IgD-negative memory B cell (primary cell): ENCODE measurements at regions not wholly inside any gene's neighbourhood (a gene's known extent, or its start where the extent isn't known, plus 50 kb on each side); places are given as distances from the start of the nearest gene placed in this dataset.

ENCODE experiments used
- H3K27ac Mint-ChIP-seq, 3 donors: one replicate each; pipeline ENCODE4 v1.8.0; 2020 to 2022; ENCODE audit warnings: mild to moderate bottlenecking in 3 of 3, mixed read lengths in 3 of 3, moderate library complexity in 1 of 3
- H3K27me3 Mint-ChIP-seq: one replicate; pipeline ENCODE4 v1.8.0; 2021; ENCODE audit warnings: mixed read lengths
- H3K36me3 Mint-ChIP-seq: one replicate; pipeline ENCODE4 v1.8.0; 2020; ENCODE audit warnings: mild to moderate bottlenecking, mixed read lengths
- H3K4me1 Mint-ChIP-seq, 3 donors: one replicate each; pipeline ENCODE4 v1.8.0; 2020 to 2022; ENCODE audit warnings: mixed read lengths in 3 of 3, mild to moderate bottlenecking in 1 of 3
- H3K4me3 Mint-ChIP-seq, 4 donors: one replicate each; pipeline ENCODE4 v1.8.0; 2020 to 2022; ENCODE audit warnings: mild to moderate bottlenecking in 4 of 4, mixed read lengths in 4 of 4, moderate library complexity in 3 of 4
- H3K9me3 Mint-ChIP-seq, 3 donors: one replicate each; pipeline ENCODE4 v1.8.0; 2020 to 2021; ENCODE audit warnings: mixed read lengths in 3 of 3, mild to moderate bottlenecking in 1 of 3

- Mint-ChIP-seq H3K9me3 (peaks cover 0 to 6% (median 2%) of the 10 kb centered on the region in 3 donors), H3K4me1 (no peaks in the 10 kb centered on the region), H3K27ac (no peak overlapping the region), H3K4me3 (peak overlapping the region in 1 of 4 donors; percentile 47), H3K27me3 (no peaks in the 10 kb centered on the region), H3K36me3 (peaks cover 2% of the 10 kb centered on the region)
Measured at GRCh38 chr13:40082639-40083038, 427.2 kb downstream of the COG6 start.

GRCh38 chr13:40083841-40084240, 428.4 kb downstream of the COG6 start:
- Mint-ChIP-seq H3K9me3 (peaks cover 0 to 6% (median 2%) of the 10 kb centered on the region in 3 donors), H3K36me3 (peaks cover 2% of the 10 kb centered on the region), H3K4me1 (no peaks in the 10 kb centered on the region), H3K27me3 (no peaks in the 10 kb centered on the region), H3K4me3 (no peak overlapping the region), H3K27ac (no peak overlapping the region)

DNA sequence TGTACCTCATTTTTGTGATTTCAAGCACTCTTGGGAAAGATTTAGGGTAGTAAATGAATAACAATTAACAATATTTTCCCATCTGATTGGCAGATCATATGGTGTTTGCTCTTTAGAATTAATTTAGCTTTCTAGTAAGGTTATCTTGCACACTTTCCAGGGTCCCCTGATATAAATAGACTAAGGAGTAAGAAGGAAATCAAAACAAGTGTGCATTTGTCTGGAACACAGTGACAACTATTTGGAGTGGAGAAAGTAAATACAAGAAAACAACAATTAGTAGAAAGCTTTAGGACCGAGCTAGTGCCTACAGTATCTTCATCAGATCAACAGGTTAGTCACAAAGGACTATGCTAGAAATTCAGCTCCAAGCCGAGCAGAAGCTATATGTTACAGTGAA, 429.5 kb downstream of the COG6 start:
- peaks cover 0 to 6% (median 2%) of the 10 kb centered on the region in 3 donors for H3K9me3 Mint-ChIP-seq
- H3K36me3 Mint-ChIP-seq: peaks cover 2% of the 10 kb centered on the region
- no peaks in the 10 kb centered on the region for H3K4me1 Mint-ChIP-seq
- no peak overlapping the region for H3K27ac Mint-ChIP-seq
- H3K27me3 Mint-ChIP-seq: no peaks in the 10 kb centered on the region
- no peak overlapping the region for H3K4me3 Mint-ChIP-seq

- peak overlapping the region in 1 of 3 donors; percentile 42 for H3K27ac Mint-ChIP-seq
- H3K36me3 Mint-ChIP-seq: peaks cover 2% of the 10 kb centered on the region
Measured at GRCh38 chr13:40087091-40088002, 431.9 kb downstream of the COG6 start.

DNA sequence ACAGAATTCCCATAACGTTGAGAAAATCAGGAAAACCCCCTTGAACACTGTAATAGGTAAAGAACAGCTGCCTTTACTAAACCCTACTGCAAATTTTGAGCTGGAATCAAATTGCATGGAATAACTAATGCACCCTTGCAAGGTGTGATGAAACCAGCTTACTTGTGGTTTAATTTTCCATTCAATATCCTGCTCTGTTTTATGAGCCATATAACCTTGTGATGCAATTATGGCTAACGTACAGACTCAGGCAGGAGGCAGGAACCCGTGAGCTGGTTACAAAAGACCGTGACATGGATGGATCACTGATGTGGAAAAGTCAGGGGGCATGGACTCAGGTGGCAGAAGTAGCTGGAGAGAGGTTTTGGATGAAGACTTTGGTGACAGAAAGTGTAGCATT, 438.6 kb downstream of the COG6 start:
- Mint-ChIP-seq H3K4me1 (peaks cover 4 to 8% (median 7%) of the 10 kb centered on the region in 3 donors), H3K36me3 (peaks cover 3% of the 10 kb centered on the region), H3K9me3 (peaks cover 0 to 6% (median 0%) of the 10 kb centered on the region in 3 donors), H3K27me3 (no peaks in the 10 kb centered on the region), H3K27ac (no peak overlapping the region), H3K4me3 (no peak overlapping the region)

More at GRCh38 chr13:40087091-40088002, 431.9 kb downstream of the COG6 start:
- H3K27me3 Mint-ChIP-seq: no peaks in the 10 kb centered on the region
- H3K9me3 Mint-ChIP-seq: peaks cover 0 to 2% (median 0%) of the 10 kb centered on the region in 3 donors
- no peak overlapping the region for H3K4me3 Mint-ChIP-seq
- H3K4me1 Mint-ChIP-seq: no peaks in the 10 kb centered on the region

- no peak overlapping the region for H3K27ac Mint-ChIP-seq
- no peaks in the 10 kb centered on the region for H3K27me3 Mint-ChIP-seq
- peaks cover 0 to 7% (median 0%) of the 10 kb centered on the region in 3 donors for H3K9me3 Mint-ChIP-seq
- no peak overlapping the region for H3K4me3 Mint-ChIP-seq
- H3K36me3 Mint-ChIP-seq: peaks cover 3% of the 10 kb centered on the region
- H3K4me1 Mint-ChIP-seq: peaks cover 4 to 9% (median 7%) of the 10 kb centered on the region in 3 donors
Measured at GRCh38 chr13:40095695-40096356, 440.4 kb downstream of the COG6 start.

- no peak overlapping the region for H3K4me3 Mint-ChIP-seq
- H3K4me1 Mint-ChIP-seq: peaks cover 9 to 15% (median 12%) of the 10 kb centered on the region in 3 donors
- H3K27me3 Mint-ChIP-seq: no peaks in the 10 kb centered on the region
- peaks cover 0 to 7% (median 0%) of the 10 kb centered on the region in 3 donors for H3K9me3 Mint-ChIP-seq
- H3K36me3 Mint-ChIP-seq: peaks cover 3% of the 10 kb centered on the region
- H3K27ac Mint-ChIP-seq: no peak overlapping the region
Measured at GRCh38 chr13:40096357-40096901, 441.0 kb downstream of the COG6 start.

- H3K27ac Mint-ChIP-seq: no peak overlapping the region
- H3K4me3 Mint-ChIP-seq: no peak overlapping the region
- H3K9me3 Mint-ChIP-seq: peaks cover 0 to 7% (median 0%) of the 10 kb centered on the region in 3 donors
- no peaks in the 10 kb centered on the region for H3K27me3 Mint-ChIP-seq
- H3K36me3 Mint-ChIP-seq: peaks cover 3% of the 10 kb centered on the region
- peaks cover 19 to 28% (median 25%) of the 10 kb centered on the region in 3 donors for H3K4me1 Mint-ChIP-seq
Measured at GRCh38 chr13:40098246-40098645, 442.8 kb downstream of the COG6 start.

DNA sequence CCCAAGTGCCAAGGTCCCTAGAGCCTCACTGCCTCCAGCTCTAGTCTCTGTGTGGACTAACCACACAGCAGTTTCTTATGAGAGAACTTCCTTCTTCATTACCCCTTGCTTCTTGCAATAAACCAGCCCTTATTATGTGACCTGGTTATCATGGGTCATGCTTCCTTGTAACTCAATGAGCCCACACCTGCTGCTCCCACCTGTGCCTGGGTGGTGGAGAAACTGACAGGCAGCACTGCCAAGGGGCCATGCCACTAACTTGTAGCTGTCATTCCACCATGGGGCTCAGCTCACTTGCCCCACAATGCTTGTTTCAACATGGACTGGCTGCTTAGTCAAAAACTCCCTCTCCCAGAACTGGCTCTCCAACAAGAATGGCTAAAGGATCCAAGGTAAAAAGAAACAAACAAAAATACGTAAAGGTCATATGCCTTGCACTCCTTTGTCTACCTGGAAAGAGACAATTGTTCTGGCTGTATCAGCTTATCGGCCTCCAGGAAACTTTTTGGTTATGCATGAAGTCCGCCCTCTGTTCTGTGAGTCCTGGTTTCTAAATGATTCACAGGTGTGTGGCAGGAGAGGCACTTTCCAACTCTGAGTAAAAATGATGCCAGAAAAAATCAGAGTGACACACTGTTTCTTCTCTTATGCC, 446.4 kb downstream of the COG6 start:
- peak overlapping the region in 3 of 4 donors; percentile 28 to 81 (median 70) for H3K4me3 Mint-ChIP-seq
- peaks cover 3% of the 10 kb centered on the region for H3K36me3 Mint-ChIP-seq
- no peaks in the 10 kb centered on the region for H3K27me3 Mint-ChIP-seq
- no peak overlapping the region for H3K27ac Mint-ChIP-seq
- peaks cover 0 to 7% (median 0%) of the 10 kb centered on the region in 3 donors for H3K9me3 Mint-ChIP-seq
- H3K4me1 Mint-ChIP-seq: peaks cover 18 to 23% (median 22%) of the 10 kb centered on the region in 3 donors

- peak overlapping the region in 2 of 4 donors; percentile 70 to 81 for H3K4me3 Mint-ChIP-seq
- peaks cover 18 to 21% (median 19%) of the 10 kb centered on the region in 3 donors for H3K4me1 Mint-ChIP-seq
- H3K27ac Mint-ChIP-seq: no peak overlapping the region
- H3K27me3 Mint-ChIP-seq: no peaks in the 10 kb centered on the region
- no peaks in the 10 kb centered on the region for H3K36me3 Mint-ChIP-seq
- H3K9me3 Mint-ChIP-seq: peaks cover 0 to 7% (median 0%) of the 10 kb centered on the region in 3 donors
Measured at GRCh38 chr13:40102360-40102727, 446.9 kb downstream of the COG6 start.

DNA sequence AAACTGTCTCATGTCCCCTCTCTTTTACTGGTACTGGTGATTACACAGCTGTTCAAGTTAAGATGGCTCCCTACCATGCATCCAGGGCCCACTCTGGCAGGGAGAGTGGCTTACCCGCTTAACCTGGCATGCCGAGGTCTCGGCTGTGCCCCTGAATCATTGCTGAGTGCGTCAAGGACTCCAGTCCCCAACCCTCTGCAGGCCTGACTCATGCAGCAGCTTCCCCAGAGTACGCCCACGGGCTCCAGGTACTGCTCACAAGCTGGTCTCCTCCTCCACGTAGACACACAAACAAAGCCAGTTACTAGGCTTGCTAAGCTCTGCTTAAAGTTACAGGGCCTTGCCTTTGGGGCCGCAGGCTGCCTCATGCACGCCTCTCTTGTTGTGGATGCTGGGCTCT, 447.4 kb downstream of the COG6 start:
- Mint-ChIP-seq H3K27ac (no peak overlapping the region), H3K27me3 (no peaks in the 10 kb centered on the region), H3K9me3 (peaks cover 0 to 7% (median 0%) of the 10 kb centered on the region in 3 donors), H3K36me3 (no peaks in the 10 kb centered on the region), H3K4me1 (peaks cover 18 to 19% (median 19%) of the 10 kb centered on the region in 3 donors), H3K4me3 (no peak overlapping the region)

DNA sequence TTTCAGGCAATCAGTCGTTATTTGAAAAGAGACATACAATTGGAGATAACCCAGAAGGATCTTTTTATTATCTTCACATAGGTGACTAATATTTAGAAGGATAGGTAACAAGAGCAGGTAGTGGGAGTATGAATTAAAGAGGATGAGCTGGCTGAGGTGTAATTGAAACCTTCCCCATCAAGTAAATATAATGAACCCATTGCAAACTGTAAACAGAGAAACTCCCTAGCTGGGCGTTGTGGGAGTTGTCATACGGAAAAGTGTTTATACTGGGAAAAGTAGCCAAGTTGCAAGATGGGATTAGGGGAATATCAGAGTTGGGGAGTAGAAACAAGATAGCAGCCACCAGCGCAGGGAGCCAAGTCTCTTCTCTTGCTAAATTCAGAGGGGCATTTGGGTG, 448.4 kb downstream of the COG6 start:
- peaks cover 0 to 2% (median 0%) of the 10 kb centered on the region in 3 donors for H3K9me3 Mint-ChIP-seq
- no peaks in the 10 kb centered on the region for H3K36me3 Mint-ChIP-seq
- H3K4me1 Mint-ChIP-seq: peaks cover 18 to 19% (median 19%) of the 10 kb centered on the region in 3 donors
- no peaks in the 10 kb centered on the region for H3K27me3 Mint-ChIP-seq
- H3K27ac Mint-ChIP-seq: no peak overlapping the region
- H3K4me3 Mint-ChIP-seq: no peak overlapping the region

DNA sequence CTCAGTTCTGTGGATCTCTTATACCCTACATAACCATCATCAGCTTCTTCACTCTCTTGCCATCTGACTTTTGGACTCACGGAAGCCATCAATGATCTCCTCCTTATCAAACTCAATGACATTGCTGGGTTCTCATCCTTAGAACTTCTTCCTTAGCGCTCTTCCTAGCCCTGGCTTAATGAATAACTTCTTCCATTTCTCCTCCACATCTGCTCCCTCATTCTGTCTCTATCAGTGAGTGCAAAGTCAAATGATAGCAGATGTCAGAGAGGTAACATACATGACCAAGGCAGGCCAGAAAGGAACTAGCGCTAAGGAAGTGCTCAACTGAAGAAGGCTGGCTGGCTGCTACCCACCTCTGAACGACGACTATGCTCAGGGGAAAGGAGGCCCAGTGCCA, 449.8 kb downstream of the COG6 start:
- Mint-ChIP-seq H3K36me3 (no peaks in the 10 kb centered on the region), H3K9me3 (peaks cover 0 to 4% (median 2%) of the 10 kb centered on the region in 3 donors), H3K27me3 (no peaks in the 10 kb centered on the region), H3K27ac (no peak overlapping the region), H3K4me3 (no peak overlapping the region), H3K4me1 (peaks cover 18 to 19% (median 19%) of the 10 kb centered on the region in 3 donors)

DNA sequence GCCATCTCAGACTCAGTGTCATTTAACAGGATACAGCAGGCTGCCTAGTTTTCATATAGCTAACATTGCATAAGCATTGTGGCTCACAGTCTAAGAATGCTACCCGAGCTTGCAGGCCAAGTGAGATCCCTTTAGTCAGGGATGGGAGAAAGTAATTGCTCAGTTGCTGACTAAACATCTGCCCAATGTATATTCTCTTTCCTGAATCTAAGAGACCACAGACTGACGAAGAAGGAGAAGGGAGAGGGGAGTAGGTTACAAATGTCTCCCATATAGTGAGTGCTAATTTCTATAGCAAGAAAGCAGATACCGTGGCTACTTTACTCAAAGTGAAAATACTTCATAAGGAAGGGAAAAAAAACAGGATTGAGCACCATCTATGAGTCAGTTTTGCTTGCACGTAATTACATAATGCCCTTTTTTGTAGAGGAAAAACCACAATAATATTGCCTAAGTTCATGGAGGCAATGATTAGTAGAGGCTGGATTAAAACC, 453.9 kb downstream of the COG6 start:
- peaks cover 0 to 4% (median 0%) of the 10 kb centered on the region in 3 donors for H3K4me1 Mint-ChIP-seq
- H3K36me3 Mint-ChIP-seq: no peaks in the 10 kb centered on the region
- no peak overlapping the region for H3K4me3 Mint-ChIP-seq
- H3K27ac Mint-ChIP-seq: no peak overlapping the region
- H3K27me3 Mint-ChIP-seq: no peaks in the 10 kb centered on the region
- peaks cover 2 to 7% (median 3%) of the 10 kb centered on the region in 3 donors for H3K9me3 Mint-ChIP-seq
